GM12801 (cell line): ENCODE measurements at regions not wholly inside any gene's neighbourhood (a gene's known extent, or its start where the extent isn't known, plus 50 kb on each side); places are given as distances from the start of the nearest gene placed in this dataset.

Source experiments
- CTCF ChIP-seq: IDR thresholded peaks from one replicate; pipeline ENCODE4 v1.5.1; 2011; ENCODE audit warnings: control low read depth; ENCODE audit not compliant: insufficient read length; ENCODE audit errors: extremely low read depth

- TF ChIP-seq CTCF = no peak
Observed at GRCh38 chr9:7313389-7313788, 486.2 kb downstream of the DMAC1 start.

GRCh38 chr9:7305677-7306076 lies 493.9 kb downstream of the DMAC1 start:
- no peak for TF ChIP-seq CTCF

- no peak for TF ChIP-seq CTCF
Observed at GRCh38 chr9:7304627-7304995, 495.0 kb downstream of the DMAC1 start.

GRCh38 chr9:7303907-7304626 lies 495.5 kb downstream of the DMAC1 start:
- no peak for TF ChIP-seq CTCF

GRCh38 chr9:7300484-7300883 lies 499.1 kb downstream of the DMAC1 start:
- no peak for TF ChIP-seq CTCF

GRCh38 chr9:7298123-7298522 lies 501.5 kb downstream of the DMAC1 start:
- no peak for TF ChIP-seq CTCF

- TF ChIP-seq CTCF = no peak
Observed at GRCh38 chr9:7297521-7297920, 502.1 kb downstream of the DMAC1 start.
